OCI-LY1 (cell line): ENCODE measurements at regions not wholly inside any gene's neighbourhood (a gene's known extent, or its start where the extent isn't known, plus 50 kb on each side); places are given as distances from the start of the nearest gene placed in this dataset.

Experiments used
- H2AFZ ChIP-seq: fragments of 200-600 bp; sonication (generic), shearing (Covaris generic); 2 replicates; pipeline ENCODE4 v1.6.0; 2014; ENCODE audit warnings: antibody characterized with exemption, mild to moderate bottlenecking, low read length
- H3F3A ChIP-seq: fragments of 200-600 bp; sonication (generic), shearing (Covaris generic); 2 replicates; pipeline ENCODE4 v1.6.0; 2014; ENCODE audit warnings: mild to moderate bottlenecking, antibody characterized with exemption, low read length, moderate library complexity; ENCODE audit not compliant: insufficient read depth
- H3K27ac ChIP-seq: fragments of 200-600 bp; sonication (generic); 2 replicates; pipeline ENCODE4 v1.5.1; 2014; ENCODE audit warnings: low read length, mixed run types, mild to moderate bottlenecking, low read depth; ENCODE audit not compliant: poor library complexity, severe bottlenecking
- H3K27me3 ChIP-seq: fragments of 200-600 bp; sonication (generic); 2 replicates; pipeline ENCODE4 v1.6.0; 2014; ENCODE audit warnings: antibody characterized with exemption, mild to moderate bottlenecking, low read length, moderate library complexity; ENCODE audit not compliant: insufficient read depth
- H3K36me3 ChIP-seq: fragments of 200-600 bp; sonication (generic); 2 replicates; pipeline ENCODE4 v1.6.1; 2014; ENCODE audit warnings: mild to moderate bottlenecking, antibody characterized with exemption, low read length, moderate library complexity, mixed read lengths; ENCODE audit not compliant: insufficient read depth
- H3K4me1 ChIP-seq: fragments of 200-600 bp; sonication (generic); 2 replicates; pipeline ENCODE4 v1.5.1; 2014; ENCODE audit warnings: mild to moderate bottlenecking, low read length, moderate library complexity; ENCODE audit not compliant: insufficient read depth, severe bottlenecking
- H3K4me2 ChIP-seq: fragments of 200-600 bp; sonication (generic), shearing (Covaris generic); 2 replicates; pipeline ENCODE4 v1.6.1; 2014; ENCODE audit warnings: low read length
- H3K4me3 ChIP-seq: fragments of 200-600 bp; sonication (generic); 2 replicates; pipeline ENCODE4 v1.5.1; 2014; ENCODE audit warnings: low read length, low read depth, mild to moderate bottlenecking, mixed read lengths; ENCODE audit not compliant: poor library complexity, severe bottlenecking
- H3K79me2 ChIP-seq: fragments of 200-600 bp; shearing (Covaris generic); 2 replicates; pipeline ENCODE4 v1.6.1; 2016; ENCODE audit warnings: mixed run types, low read length, mixed read lengths; ENCODE audit not compliant: insufficient read depth
- H3K9ac ChIP-seq: fragments of 200-600 bp; sonication (generic), shearing (Covaris generic); 2 replicates; pipeline ENCODE4 v1.6.1; 2014; ENCODE audit warnings: mild to moderate bottlenecking, low read length, mixed read lengths
- H3K9me2 ChIP-seq: fragments of 200-600 bp; sonication (generic), shearing (Covaris generic); 2 replicates; pipeline ENCODE4 v1.6.1; 2014; ENCODE audit warnings: low read depth, mild to moderate bottlenecking, low read length, mixed read lengths
- H3K9me3 ChIP-seq: fragments of 200-600 bp; shearing (Covaris generic); 2 replicates; pipeline ENCODE4 v1.6.1; 2014; ENCODE audit warnings: low read length, mixed read lengths
- H4K20me1 ChIP-seq: fragments of 200-600 bp; sonication (generic), shearing (Covaris generic); 2 replicates; pipeline ENCODE4 v1.6.0; 2016; ENCODE audit warnings: mild to moderate bottlenecking, low read length; ENCODE audit not compliant: insufficient read depth
- EZH2 ChIP-seq: fragments of 200-600 bp; sonication (generic), shearing (Covaris generic); IDR thresholded peaks from 2 replicates; pipeline ENCODE4 v1.8.0; 2017; ENCODE audit warnings: borderline replicate concordance, mixed run types, mild to moderate bottlenecking, antibody characterized with exemption, low read length, moderate library complexity, mixed read lengths
- TF ChIP-seq, protein P1 (sequence below): fragments of 200-600 bp; sonication (generic), shearing (Covaris generic); IDR thresholded peaks from 2 replicates; pipeline ENCODE4 v1.5.1; 2017; ENCODE audit warnings: mild to moderate bottlenecking, antibody characterized with exemption, low read length, moderate library complexity, mixed read lengths

GRCh38 chr10:21326594-21327288 lies 198.7 kb downstream of the SKIDA1 start:
- Histone ChIP-seq H3K79me2 (no peaks in the 10 kb centered on the region), H3K4me3 (no peak overlapping the region), H3F3A (no peaks in the 10 kb centered on the region), H3K4me1 (no peaks in the 10 kb centered on the region), H3K9ac (no peak overlapping the region), H3K27me3 (no peaks in the 10 kb centered on the region), H4K20me1 (no peaks in the 10 kb centered on the region), H2AFZ (no peak overlapping the region), H3K9me2 (no peaks in the 10 kb centered on the region), H3K36me3 (no peaks in the 10 kb centered on the region), H3K9me3 (no peaks in the 10 kb centered on the region), H3K27ac (no peak overlapping the region), H3K4me2 (no peak overlapping the region)
- no peak for TF ChIP-seq EZH2
- TF ChIP-seq, protein P1, sequence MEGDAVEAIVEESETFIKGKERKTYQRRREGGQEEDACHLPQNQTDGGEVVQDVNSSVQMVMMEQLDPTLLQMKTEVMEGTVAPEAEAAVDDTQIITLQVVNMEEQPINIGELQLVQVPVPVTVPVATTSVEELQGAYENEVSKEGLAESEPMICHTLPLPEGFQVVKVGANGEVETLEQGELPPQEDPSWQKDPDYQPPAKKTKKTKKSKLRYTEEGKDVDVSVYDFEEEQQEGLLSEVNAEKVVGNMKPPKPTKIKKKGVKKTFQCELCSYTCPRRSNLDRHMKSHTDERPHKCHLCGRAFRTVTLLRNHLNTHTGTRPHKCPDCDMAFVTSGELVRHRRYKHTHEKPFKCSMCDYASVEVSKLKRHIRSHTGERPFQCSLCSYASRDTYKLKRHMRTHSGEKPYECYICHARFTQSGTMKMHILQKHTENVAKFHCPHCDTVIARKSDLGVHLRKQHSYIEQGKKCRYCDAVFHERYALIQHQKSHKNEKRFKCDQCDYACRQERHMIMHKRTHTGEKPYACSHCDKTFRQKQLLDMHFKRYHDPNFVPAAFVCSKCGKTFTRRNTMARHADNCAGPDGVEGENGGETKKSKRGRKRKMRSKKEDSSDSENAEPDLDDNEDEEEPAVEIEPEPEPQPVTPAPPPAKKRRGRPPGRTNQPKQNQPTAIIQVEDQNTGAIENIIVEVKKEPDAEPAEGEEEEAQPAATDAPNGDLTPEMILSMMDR = no peak

- Histone ChIP-seq H3K36me3 (no peaks in the 10 kb centered on the region), H3K4me3 (no peak overlapping the region), H3K4me1 (no peaks in the 10 kb centered on the region), H3F3A (no peaks in the 10 kb centered on the region), H3K4me2 (no peak overlapping the region), H3K9me3 (no peaks in the 10 kb centered on the region), H2AFZ (no peak overlapping the region), H3K9me2 (no peaks in the 10 kb centered on the region), H4K20me1 (no peaks in the 10 kb centered on the region), H3K79me2 (no peaks in the 10 kb centered on the region), H3K27me3 (no peaks in the 10 kb centered on the region), H3K9ac (no peak overlapping the region), H3K27ac (no peak overlapping the region)
- TF ChIP-seq, protein P1 = no peak
- TF ChIP-seq EZH2 = no peak
These were observed 206.8 kb downstream of the SKIDA1 start for GRCh38 chr10:21318540-21319167.

GRCh38 chr10:21317902-21318301 lies 207.6 kb downstream of the SKIDA1 start:
- H2AFZ ChIP-seq = no peak overlapping the region
- no peaks in the 10 kb centered on the region for H3K4me1 ChIP-seq
- TF ChIP-seq, protein P1 = no peak
- no peaks in the 10 kb centered on the region for H3K9me3 ChIP-seq
- H4K20me1 ChIP-seq = no peaks in the 10 kb centered on the region
- no peaks in the 10 kb centered on the region for H3K36me3 ChIP-seq
- no peaks in the 10 kb centered on the region for H3K9me2 ChIP-seq
- H3K27me3 ChIP-seq = no peaks in the 10 kb centered on the region
- no peaks in the 10 kb centered on the region for H3F3A ChIP-seq
- no peak overlapping the region for H3K4me2 ChIP-seq
- H3K9ac ChIP-seq = no peak overlapping the region
- H3K79me2 ChIP-seq = no peaks in the 10 kb centered on the region
- H3K27ac ChIP-seq = no peak overlapping the region
- H3K4me3 ChIP-seq = no peak overlapping the region
